ENCODE measurements at regions not wholly inside any gene's neighbourhood (a gene's known extent, or its start where the extent isn't known, plus 50 kb on each side); places are given as distances from the start of the nearest gene placed in this dataset.

GRCh38 chr14:22393796-22394195 lies 195.2 kb downstream of the DAD1 start:
- no peak overlapping the region for H3K27ac ChIP-seq (ENCODE audit: low read depth in 1 of 2, low read length in 2 of 2)
- H3K4me3 ChIP-seq (ENCODE audit: low read depth in 1 of 3, low read length in 3 of 3), result no peak overlapping the region
- DNase-seq (ENCODE audit: low spot score), result no peak
- peaks cover 0 to 7% (median 0%) of the 10 kb centered on the region in 4 donors for H3K27me3 ChIP-seq (ENCODE audit: control insufficient read depth in 4 of 4, insufficient read depth in 4 of 4, low read length in 3 of 4)
- H3K9me3 ChIP-seq (ENCODE audit: control insufficient read depth in 4 of 4, low read length in 3 of 4), result no peaks in the 10 kb centered on the region
- no peak overlapping the region for H3K9ac ChIP-seq (ENCODE audit: low read depth in 1 of 2, low read length in 2 of 2)
- 83% methylated on average over 2 of the region's 2 CpGs for WGBS
- no peaks in the 10 kb centered on the region for H3K36me3 ChIP-seq (ENCODE audit: control insufficient read depth in 4 of 4, insufficient read depth in 3 of 4, low read depth in 1 of 4, low read length in 3 of 4)
- no peaks in the 10 kb centered on the region for H3K4me1 ChIP-seq (ENCODE audit: control insufficient read depth in 4 of 4, insufficient read depth in 4 of 4, low read length in 3 of 4)
- TF ChIP-seq RAD21 (IDR thresholded peaks at IDR 0.05), result no peak

- TF ChIP-seq CTCF (IDR thresholded peaks at IDR 0.05; ENCODE audit: low read depth, low read length, missing input control), result peak; percentile 44
- TF ChIP-seq GABPA (IDR thresholded peaks at IDR 0.05 in 1 of 2, conservative IDR thresholded peaks at IDR 0.05 in 1 of 2), result no peak
- peak; percentile 87 for TF ChIP-seq RAD21 (IDR thresholded peaks at IDR 0.05)
- no peaks in the 10 kb centered on the region for H3K9me3 ChIP-seq (ENCODE audit: control insufficient read depth in 4 of 4, low read length in 3 of 4)
- no peak for DNase-seq (ENCODE audit: low spot score)
Measured at GRCh38 chr14:22391908-22392565, 197.0 kb downstream of the DAD1 start.

GRCh38 chr14:22390824-22391461 lies 198.1 kb downstream of the DAD1 start:
- no peak for TF ChIP-seq YY1 (IDR thresholded peaks at IDR 0.05)
- no peak overlapping the region for H3K4me3 ChIP-seq (ENCODE audit: low read depth in 1 of 3, low read length in 3 of 3)
- WGBS, result 22% methylated on average over 4 of the region's 4 CpGs
- H3K27ac ChIP-seq (ENCODE audit: low read depth in 1 of 2, low read length in 2 of 2), result no peak overlapping the region
- H3K36me3 ChIP-seq (ENCODE audit: control insufficient read depth in 4 of 4, insufficient read depth in 3 of 4, low read depth in 1 of 4, low read length in 3 of 4), result no peaks in the 10 kb centered on the region
- H3K27me3 ChIP-seq (ENCODE audit: control insufficient read depth in 4 of 4, insufficient read depth in 4 of 4, low read length in 3 of 4), result peaks cover 0 to 8% (median 3%) of the 10 kb centered on the region in 4 donors
- H3K4me1 ChIP-seq (ENCODE audit: control insufficient read depth in 4 of 4, insufficient read depth in 4 of 4, low read length in 3 of 4), result no peaks in the 10 kb centered on the region
- DNase-seq (ENCODE audit: low spot score), result no peak
- no peak overlapping the region for H3K9ac ChIP-seq (ENCODE audit: low read depth in 1 of 2, low read length in 2 of 2)
- no peaks in the 10 kb centered on the region for H3K9me3 ChIP-seq (ENCODE audit: control insufficient read depth in 4 of 4, low read length in 3 of 4)

More at GRCh38 chr14:22391908-22392565, 197.0 kb downstream of the DAD1 start:
- H3K9ac ChIP-seq (ENCODE audit: low read depth in 1 of 2, low read length in 2 of 2), result no peak overlapping the region
- H3K4me3 ChIP-seq (ENCODE audit: low read depth in 1 of 3, low read length in 3 of 3), result no peak overlapping the region
- H3K27ac ChIP-seq (ENCODE audit: low read depth in 1 of 2, low read length in 2 of 2), result no peak overlapping the region
- peaks cover 0 to 8% (median 3%) of the 10 kb centered on the region in 4 donors for H3K27me3 ChIP-seq (ENCODE audit: control insufficient read depth in 4 of 4, insufficient read depth in 4 of 4, low read length in 3 of 4)
- H3K36me3 ChIP-seq (ENCODE audit: control insufficient read depth in 4 of 4, insufficient read depth in 3 of 4, low read depth in 1 of 4, low read length in 3 of 4), result no peaks in the 10 kb centered on the region
- WGBS, result 38% methylated on average over 7 of the region's 7 CpGs
- no peaks in the 10 kb centered on the region for H3K4me1 ChIP-seq (ENCODE audit: control insufficient read depth in 4 of 4, insufficient read depth in 4 of 4, low read length in 3 of 4)

- Histone ChIP-seq H3K27ac (ENCODE audit: low read depth in 1 of 2, low read length in 2 of 2) (no peak overlapping the region), H3K9me3 (ENCODE audit: control insufficient read depth in 4 of 4, low read length in 3 of 4) (no peaks in the 10 kb centered on the region), H3K36me3 (ENCODE audit: control insufficient read depth in 4 of 4, insufficient read depth in 3 of 4, low read depth in 1 of 4, low read length in 3 of 4) (no peaks in the 10 kb centered on the region), H3K9ac (ENCODE audit: low read depth in 1 of 2, low read length in 2 of 2) (no peak overlapping the region), H3K4me1 (ENCODE audit: control insufficient read depth in 4 of 4, insufficient read depth in 4 of 4, low read length in 3 of 4) (no peaks in the 10 kb centered on the region), H3K27me3 (ENCODE audit: control insufficient read depth in 4 of 4, insufficient read depth in 4 of 4, low read length in 3 of 4) (peaks cover 0 to 8% (median 3%) of the 10 kb centered on the region in 4 donors), H3K4me3 (ENCODE audit: low read depth in 1 of 3, low read length in 3 of 3) (no peak overlapping the region)
- WGBS, result 76% methylated on average over 5 of the region's 5 CpGs
- DNase-seq (ENCODE audit: low spot score), result no peak
- TF ChIP-seq NR2F2 (IDR thresholded peaks at IDR 0.05), result no peak
- TF ChIP-seq REST (IDR thresholded peaks at IDR 0.05), result no peak
- TF ChIP-seq RXRA (IDR thresholded peaks at IDR 0.05), result no peak
- TF ChIP-seq FOXA2 (IDR thresholded peaks at IDR 0.05), result no peak
- TF ChIP-seq GABPA (IDR thresholded peaks at IDR 0.05 in 1 of 2, conservative IDR thresholded peaks at IDR 0.05 in 1 of 2), result no peak
- no peak for TF ChIP-seq ATF3 (IDR thresholded peaks at IDR 0.05)
- no peak for TF ChIP-seq HNF4G (IDR thresholded peaks at IDR 0.05)
- TF ChIP-seq MAX (IDR thresholded peaks at IDR 0.05), result no peak
- TF ChIP-seq HNF4A (conservative IDR thresholded peaks at IDR 0.05), result no peak
- TF ChIP-seq JUND (IDR thresholded peaks at IDR 0.05), result no peak
- TF ChIP-seq CTCF (IDR thresholded peaks at IDR 0.05; ENCODE audit: low read depth, low read length, missing input control), result no peak
- no peak for TF ChIP-seq SP1 (IDR thresholded peaks at IDR 0.05)
Measured at GRCh38 chr14:22390195-22390594, 198.8 kb downstream of the DAD1 start.

Data from liver (tissue), 8 donors.